OCI-LY1 (cell line): ENCODE measurements at regions not wholly inside any gene's neighbourhood (a gene's known extent, or its start where the extent isn't known, plus 50 kb on each side); places are given as distances from the start of the nearest gene placed in this dataset.

ENCODE experiments used
- EZH2 ChIP-seq: fragments of 200-600 bp; sonication (generic), shearing (Covaris generic); IDR thresholded peaks from 2 replicates; pipeline ENCODE4 v1.8.0; 2017; ENCODE audit warnings: borderline replicate concordance, mixed run types, mild to moderate bottlenecking, antibody characterized with exemption, low read length, moderate library complexity, mixed read lengths
- TF ChIP-seq, protein P1 (sequence below): fragments of 200-600 bp; sonication (generic), shearing (Covaris generic); IDR thresholded peaks from 2 replicates; pipeline ENCODE4 v1.5.1; 2017; ENCODE audit warnings: mild to moderate bottlenecking, antibody characterized with exemption, low read length, moderate library complexity, mixed read lengths

DNA sequence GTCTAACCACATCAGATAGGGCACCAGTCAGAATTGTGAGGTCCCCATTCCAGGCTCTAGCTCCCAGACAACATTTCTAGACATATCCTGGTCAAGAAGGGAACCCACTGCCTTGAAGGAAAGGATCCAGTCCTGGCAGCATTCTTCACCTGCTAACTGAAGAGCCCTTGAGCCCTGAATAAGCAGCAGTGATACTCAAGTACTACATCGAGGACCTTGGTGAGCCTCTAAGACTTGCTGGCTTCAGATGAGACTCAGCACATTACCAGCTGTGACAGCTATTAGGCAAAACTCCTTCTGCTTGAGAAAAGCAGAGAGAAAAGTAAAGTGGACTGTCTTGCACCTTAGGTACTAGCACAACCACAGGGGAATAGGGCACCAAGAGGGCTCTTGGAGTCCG is 205.8 kb upstream of the F9 start:
- TF ChIP-seq EZH2 = no peak
- TF ChIP-seq, protein P1, sequence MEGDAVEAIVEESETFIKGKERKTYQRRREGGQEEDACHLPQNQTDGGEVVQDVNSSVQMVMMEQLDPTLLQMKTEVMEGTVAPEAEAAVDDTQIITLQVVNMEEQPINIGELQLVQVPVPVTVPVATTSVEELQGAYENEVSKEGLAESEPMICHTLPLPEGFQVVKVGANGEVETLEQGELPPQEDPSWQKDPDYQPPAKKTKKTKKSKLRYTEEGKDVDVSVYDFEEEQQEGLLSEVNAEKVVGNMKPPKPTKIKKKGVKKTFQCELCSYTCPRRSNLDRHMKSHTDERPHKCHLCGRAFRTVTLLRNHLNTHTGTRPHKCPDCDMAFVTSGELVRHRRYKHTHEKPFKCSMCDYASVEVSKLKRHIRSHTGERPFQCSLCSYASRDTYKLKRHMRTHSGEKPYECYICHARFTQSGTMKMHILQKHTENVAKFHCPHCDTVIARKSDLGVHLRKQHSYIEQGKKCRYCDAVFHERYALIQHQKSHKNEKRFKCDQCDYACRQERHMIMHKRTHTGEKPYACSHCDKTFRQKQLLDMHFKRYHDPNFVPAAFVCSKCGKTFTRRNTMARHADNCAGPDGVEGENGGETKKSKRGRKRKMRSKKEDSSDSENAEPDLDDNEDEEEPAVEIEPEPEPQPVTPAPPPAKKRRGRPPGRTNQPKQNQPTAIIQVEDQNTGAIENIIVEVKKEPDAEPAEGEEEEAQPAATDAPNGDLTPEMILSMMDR = no peak
